DMS153 (cell line): ENCODE measurements at regions not wholly inside any gene's neighbourhood (a gene's known extent, or its start where the extent isn't known, plus 50 kb on each side); places are given as distances from the start of the nearest gene placed in this dataset.

ENCODE experiments used
- DNase-seq: peaks from one replicate; lab custom pipeline; 2025; lab: John Stamatoyannopoulos, UW

DNA sequence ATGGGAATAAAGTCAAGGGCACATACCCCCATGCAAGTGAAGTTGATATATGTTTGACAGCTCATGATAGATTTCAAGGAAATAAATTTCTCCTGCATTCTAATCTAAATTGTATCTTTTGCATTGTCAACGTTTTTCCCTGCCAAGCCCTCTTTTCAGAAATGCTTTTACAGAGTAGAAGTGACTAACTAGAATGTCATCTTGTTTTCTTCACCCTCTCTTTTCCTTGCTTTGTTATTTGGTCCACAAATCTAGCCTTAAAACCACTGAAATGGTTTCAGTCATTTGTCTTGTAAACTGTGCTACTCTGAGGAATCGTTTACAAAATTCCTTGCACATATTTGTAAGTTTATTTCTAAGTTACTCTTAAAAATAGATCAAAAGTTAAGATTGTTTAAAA is 600.8 kb upstream of the CXADR start:
- no peak for DNase-seq

GRCh38 chr21:16913010-16913409 is 599.8 kb upstream of the CXADR start:
- DNase-seq, result no peak

GRCh38 chr21:16928439-16928838 is 584.4 kb upstream of the CXADR start:
- no peak for DNase-seq

DNA sequence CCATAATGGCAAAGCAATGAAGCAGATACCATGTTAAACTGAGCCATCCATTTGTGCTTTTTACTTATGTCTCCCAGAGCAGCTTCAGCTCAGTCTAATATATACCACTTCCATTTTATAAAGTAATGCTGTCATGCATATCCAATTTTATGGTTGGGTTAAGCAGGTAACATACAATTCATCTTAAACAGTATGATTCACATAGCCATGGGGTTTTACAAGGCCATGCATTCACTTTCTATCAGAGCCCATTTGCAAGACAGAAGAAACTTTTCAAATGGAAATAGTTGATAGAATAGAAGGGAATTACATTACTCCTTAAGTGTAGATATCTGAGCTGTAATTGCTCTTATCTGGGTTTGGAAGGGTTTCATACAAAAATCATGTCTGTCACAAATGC is 580.5 kb upstream of the CXADR start:
- DNase-seq, result no peak

DNA sequence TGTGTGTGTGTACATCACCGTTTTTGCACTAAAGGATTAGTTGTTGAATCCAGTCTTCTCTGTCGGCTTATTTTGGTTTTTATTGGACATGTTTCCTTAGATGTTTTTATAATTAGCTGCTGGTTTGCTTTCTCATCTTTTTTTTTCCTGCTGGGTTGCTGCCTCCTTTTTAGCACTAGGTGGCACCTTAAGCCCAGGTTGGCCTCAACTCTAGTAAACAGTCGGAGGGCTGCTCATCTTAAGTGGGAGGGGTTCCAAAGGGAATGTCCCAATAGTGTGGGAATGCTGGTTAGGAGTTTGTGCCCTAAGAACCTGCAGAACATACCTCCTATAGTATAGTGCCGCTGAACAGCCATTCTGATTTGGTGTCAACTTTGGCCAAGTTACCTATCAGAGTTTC is 570.1 kb upstream of the CXADR start:
- no peak for DNase-seq

GRCh38 chr21:16943231-16943630 is 569.6 kb upstream of the CXADR start:
- no peak for DNase-seq

DNA sequence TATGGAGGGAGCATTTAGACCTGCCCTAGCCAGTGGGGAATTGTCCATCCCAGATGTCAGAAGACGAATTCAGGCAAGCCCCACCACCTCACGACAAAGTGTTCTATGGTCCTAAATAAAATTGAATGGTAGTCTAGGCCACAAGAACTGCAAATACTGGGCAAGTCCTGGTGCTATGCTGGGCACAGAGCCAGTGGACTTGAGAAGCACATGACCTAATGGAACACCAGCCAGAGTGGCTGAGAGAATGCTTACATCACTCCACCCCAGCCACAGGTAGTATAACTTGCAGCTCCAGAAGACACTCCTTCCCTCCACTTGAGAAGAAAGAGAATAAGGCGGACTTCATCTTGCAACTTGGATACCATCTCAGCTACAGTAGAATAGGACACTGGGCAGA is 567.3 kb upstream of the CXADR start:
- no peak for DNase-seq

DNA sequence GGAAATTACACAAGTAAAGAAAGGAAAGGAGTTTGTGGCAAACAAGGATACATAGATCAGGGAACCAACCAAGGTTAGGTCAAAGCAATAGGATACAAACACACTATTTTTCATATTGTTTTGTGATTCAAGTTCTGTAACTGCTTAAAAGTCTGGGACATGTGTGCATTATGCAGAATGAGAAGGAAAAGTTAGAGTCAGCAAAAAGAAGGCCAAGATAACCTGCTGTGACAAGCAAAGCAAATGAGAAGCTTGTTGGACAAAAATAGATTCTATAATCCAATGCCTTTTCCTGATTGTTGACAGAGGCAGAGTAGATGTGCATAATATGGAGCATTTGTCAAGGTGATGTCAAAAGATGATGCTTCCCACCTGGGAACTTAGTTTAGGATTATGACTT is 556.0 kb upstream of the CXADR start:
- no peak for DNase-seq

- no peak for DNase-seq
These were observed 547.4 kb upstream of the CXADR start for GRCh38 chr21:16965424-16965823.

- no peak for DNase-seq
These were observed 544.4 kb upstream of the CXADR start for GRCh38 chr21:16968436-16968835.

GRCh38 chr21:16969636-16970035 is 543.2 kb upstream of the CXADR start:
- no peak for DNase-seq

DNA sequence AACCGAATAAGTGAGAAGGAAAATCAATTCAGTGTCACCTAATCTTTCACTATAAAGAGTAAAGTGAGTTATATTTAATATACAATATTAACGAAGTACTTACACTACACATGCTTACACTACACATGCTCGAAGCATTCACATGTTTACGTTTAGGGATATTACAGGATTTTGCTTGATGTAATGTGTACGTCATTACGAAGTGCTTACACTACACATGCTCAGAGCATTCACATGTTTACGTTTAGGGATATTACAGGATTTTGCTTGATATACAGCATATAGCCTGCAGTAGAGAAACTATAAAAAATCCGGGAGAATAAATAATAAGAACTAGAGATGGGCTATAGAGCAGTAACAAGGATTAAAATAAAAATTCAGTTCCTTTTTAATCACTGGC is 538.8 kb upstream of the CXADR start:
- no peak for DNase-seq

DNA sequence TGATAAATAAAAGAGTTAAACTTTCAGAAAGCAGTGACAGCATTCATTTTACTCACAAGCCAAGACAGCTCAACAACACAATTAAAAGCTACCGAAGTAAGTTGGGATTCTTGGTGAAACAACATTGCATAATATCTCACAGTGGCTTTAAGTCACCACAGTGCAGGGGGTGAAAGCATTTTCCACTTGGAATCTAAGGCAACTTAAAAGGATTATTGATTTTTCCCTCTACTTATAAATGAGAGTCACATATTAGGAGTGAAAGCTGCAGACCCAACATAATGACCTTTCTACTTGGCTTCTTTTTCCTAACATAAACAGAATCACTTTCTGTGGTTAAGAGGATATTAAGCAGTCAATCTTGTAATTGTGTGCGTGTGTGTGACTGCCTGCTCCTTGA is 536.6 kb upstream of the CXADR start:
- no peak for DNase-seq

DNA sequence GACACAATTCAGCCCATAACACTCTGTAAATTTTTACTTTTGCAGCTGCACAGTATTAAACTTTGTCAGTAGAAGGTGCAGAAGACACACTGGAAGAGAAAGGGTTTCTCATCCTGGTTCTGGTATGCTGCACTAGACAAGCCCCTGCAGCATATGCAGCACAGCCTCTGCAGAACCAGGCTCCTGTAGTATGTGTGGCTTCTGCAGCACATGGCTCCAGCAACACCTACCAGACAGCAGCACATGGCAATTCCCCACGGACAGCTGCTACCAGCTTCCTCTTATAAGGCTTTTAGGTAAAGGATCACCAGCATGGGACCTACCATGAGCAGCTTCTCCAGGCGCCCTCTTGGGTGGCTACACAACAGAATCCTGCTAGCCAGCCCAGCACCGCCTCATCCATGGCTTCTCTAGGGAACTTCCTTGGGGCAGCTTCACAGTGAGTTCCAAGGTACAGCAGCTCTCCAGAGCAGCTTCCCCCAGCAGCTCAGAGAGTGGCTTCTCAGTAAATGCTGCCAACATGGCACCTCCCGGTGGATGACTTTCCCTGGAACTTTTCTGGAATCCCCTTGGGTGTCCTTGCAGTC is 534.4 kb upstream of the CXADR start:
- DNase-seq, result no peak

DNA sequence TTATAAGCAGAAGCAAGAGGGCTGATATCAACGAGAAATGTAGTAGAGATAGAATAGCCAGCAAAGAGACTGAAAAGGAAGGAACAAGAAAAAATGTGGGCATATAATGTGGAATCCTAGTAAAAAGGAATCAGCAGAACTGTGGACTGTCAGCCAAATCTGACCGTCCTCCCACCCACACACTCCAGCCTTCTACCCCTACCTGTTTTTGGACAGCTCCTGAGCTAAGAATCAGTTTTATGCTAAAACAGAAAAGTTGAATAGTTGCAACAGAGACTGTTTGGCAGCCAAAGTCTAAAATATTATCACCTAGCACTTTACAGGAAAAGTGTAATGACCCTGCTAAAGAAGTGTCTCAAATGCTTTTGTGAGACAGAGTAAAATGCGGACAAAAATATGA is 533.3 kb upstream of the CXADR start:
- no peak for DNase-seq

GRCh38 chr21:16983420-16983819 is 529.4 kb upstream of the CXADR start:
- peak; percentile 37 for DNase-seq

GRCh38 chr21:16992448-16992847 is 520.4 kb upstream of the CXADR start:
- DNase-seq, result no peak

GRCh38 chr21:16993416-16994038 is 519.3 kb upstream of the CXADR start:
- DNase-seq, result no peak

GRCh38 chr21:17002594-17003257 is 510.1 kb upstream of the CXADR start:
- DNase-seq, result no peak

DNA sequence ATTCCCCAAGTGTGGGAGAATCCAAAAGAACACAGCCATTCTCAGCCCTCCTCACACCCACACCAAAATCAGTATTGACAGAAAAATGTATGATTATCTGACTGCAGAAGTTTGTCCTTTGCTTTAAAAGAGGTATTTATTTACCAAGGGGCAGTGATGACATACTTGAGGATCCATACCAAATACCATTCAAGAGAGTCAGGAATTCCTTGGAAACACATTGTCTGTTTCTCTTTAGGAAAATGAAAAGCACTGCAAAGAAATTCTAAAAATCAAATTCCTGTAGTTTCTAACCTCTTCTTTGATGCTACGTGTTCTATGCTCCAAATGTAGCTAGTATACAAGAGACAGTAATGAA is 509.6 kb upstream of the CXADR start:
- no peak for DNase-seq

DNA sequence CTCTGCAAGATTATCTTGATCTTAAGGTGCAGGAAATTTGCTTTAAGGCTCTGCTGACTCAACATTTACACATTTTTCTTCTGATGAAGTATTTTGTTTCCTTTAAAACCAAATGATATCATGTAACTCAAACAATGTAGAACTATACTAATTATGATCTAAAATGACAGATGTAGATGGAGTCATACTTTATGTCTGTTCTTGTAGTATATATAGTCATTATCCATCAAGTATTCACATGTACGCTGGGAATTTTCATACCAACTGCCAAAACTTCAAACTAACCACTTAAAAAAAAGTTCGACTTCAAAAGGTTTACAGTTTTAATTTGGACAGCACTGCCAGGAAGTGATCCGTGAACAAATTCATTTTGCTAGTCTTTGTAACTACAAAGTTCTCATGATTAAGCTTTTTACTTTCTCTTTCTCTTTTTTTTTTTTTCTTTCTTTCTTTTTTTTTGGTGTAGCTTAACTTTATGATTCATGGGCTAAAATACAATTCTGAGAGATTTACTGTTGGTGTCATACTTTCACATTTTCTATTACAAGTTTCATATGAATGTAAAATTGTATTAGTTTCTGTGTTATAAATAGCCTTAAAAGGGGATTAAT is 509.0 kb upstream of the CXADR start:
- DNase-seq, result no peak

DNA sequence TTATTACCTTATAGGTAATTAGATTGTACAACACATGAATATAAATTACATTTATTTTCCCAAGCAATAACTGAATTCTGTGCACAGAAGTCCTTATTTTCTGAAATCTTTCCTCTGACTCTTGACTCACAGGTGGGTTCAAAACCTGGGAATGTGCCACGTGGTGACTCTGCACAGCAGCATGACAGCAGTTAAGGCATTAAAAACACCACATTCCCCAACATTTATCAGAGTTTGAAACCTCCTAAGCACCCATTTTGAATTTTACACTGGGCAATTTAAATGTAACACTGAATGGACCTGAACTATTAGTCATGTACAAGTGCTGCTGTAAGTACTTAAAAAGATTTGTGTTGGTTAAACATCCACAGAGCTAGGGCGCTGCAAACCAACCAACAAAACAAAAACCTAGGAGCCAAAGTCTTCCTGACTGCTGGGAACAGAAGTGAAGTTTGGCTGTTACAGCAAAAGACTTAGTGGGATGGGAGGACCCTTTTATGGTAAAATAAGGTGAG is 480.6 kb upstream of the CXADR start:
- DNase-seq, result no peak

- no peak for DNase-seq
These were observed 468.1 kb upstream of the CXADR start for GRCh38 chr21:17044696-17045095.
